Thyroid gland (tissue), 4 donors: ENCODE measurements at regions not wholly inside any gene's neighbourhood (a gene's known extent, or its start where the extent isn't known, plus 50 kb on each side); places are given as distances from the start of the nearest gene placed in this dataset.

Source experiments
- CTCF ChIP-seq, 6 experiments: fragments of 200-600 bp in 3 of 6; fragments of 450-650 bp in 3 of 6; sonication (generic) in 3 of 6; IDR thresholded peaks; one replicate each; pipeline ENCODE4 v1.5.1; 2016 to 2019; ENCODE audit warnings: antibody characterized with exemption in 6 of 6, mild to moderate bottlenecking in 2 of 6, inconsistent platforms in 1 of 6, moderate library complexity in 1 of 6
- POLR2A ChIP-seq, 2 donors: fragments of 450-650 bp; IDR thresholded peaks; one replicate each; pipeline ENCODE4 v1.6.1; 2017; ENCODE audit warnings: antibody characterized with exemption in 2 of 2, mild to moderate bottlenecking in 2 of 2, moderate library complexity in 1 of 2

- TF ChIP-seq CTCF (IDR thresholded peaks at IDR 0.05) = no peak
- no peak for TF ChIP-seq POLR2A (IDR thresholded peaks at IDR 0.05)
These were observed 202.6 kb upstream of the MAP3K1 start for GRCh38 chr5:56612759-56613158.
